ENCODE measurements at regions not wholly inside any gene's neighbourhood (a gene's known extent, or its start where the extent isn't known, plus 50 kb on each side); places are given as distances from the start of the nearest gene placed in this dataset.

- H3K27me3 Mint-ChIP-seq: no peaks in the 10 kb centered on the region
- H3K9me3 Mint-ChIP-seq: peaks cover 7% of the 10 kb centered on the region
- no peak overlapping the region for H3K4me3 Mint-ChIP-seq
- no peak overlapping the region for H3K27ac Mint-ChIP-seq
- no peaks in the 10 kb centered on the region for H3K4me1 Mint-ChIP-seq
- no peaks in the 10 kb centered on the region for H3K36me3 Mint-ChIP-seq
Measured at GRCh38 chr6:147042679-147043078, 161.5 kb upstream of the STXBP5 start.

GRCh38 chr6:147043994-147044477, 160.2 kb upstream of the STXBP5 start:
- H3K9me3 Mint-ChIP-seq: peaks cover 7% of the 10 kb centered on the region
- no peaks in the 10 kb centered on the region for H3K36me3 Mint-ChIP-seq
- no peak overlapping the region for H3K4me3 Mint-ChIP-seq
- H3K4me1 Mint-ChIP-seq: no peaks in the 10 kb centered on the region
- H3K27me3 Mint-ChIP-seq: no peaks in the 10 kb centered on the region
- no peak overlapping the region for H3K27ac Mint-ChIP-seq

- H3K4me1 Mint-ChIP-seq: no peaks in the 10 kb centered on the region
- no peaks in the 10 kb centered on the region for H3K36me3 Mint-ChIP-seq
- H3K27ac Mint-ChIP-seq: no peak overlapping the region
- H3K9me3 Mint-ChIP-seq: peaks cover 7% of the 10 kb centered on the region
- no peaks in the 10 kb centered on the region for H3K27me3 Mint-ChIP-seq
- H3K4me3 Mint-ChIP-seq: no peak overlapping the region
Measured at GRCh38 chr6:147046141-147046877, 157.9 kb upstream of the STXBP5 start.

DNA sequence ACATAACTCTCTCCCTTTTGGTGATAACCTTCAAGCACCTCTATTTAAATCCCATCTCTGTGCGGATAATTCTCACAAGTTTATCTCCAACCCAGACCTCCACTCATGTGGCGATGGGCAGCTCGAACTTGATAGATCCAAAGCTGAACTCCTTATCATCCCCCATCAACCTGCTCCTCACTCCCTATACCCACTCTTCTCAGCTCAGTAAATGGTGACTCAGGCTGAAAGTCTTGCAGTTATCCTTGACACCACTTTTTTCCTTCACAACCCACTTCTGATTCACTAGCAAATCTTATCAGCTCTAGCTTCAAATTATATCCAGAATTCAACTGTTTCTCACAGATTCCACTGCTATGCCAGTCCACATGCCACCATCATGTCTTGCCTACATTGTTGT, 155.3 kb upstream of the STXBP5 start:
- H3K27me3 Mint-ChIP-seq: no peaks in the 10 kb centered on the region
- H3K4me3 Mint-ChIP-seq: no peak overlapping the region
- no peak overlapping the region for H3K27ac Mint-ChIP-seq
- H3K9me3 Mint-ChIP-seq: peaks cover 2% of the 10 kb centered on the region
- H3K4me1 Mint-ChIP-seq: no peaks in the 10 kb centered on the region
- no peaks in the 10 kb centered on the region for H3K36me3 Mint-ChIP-seq

DNA sequence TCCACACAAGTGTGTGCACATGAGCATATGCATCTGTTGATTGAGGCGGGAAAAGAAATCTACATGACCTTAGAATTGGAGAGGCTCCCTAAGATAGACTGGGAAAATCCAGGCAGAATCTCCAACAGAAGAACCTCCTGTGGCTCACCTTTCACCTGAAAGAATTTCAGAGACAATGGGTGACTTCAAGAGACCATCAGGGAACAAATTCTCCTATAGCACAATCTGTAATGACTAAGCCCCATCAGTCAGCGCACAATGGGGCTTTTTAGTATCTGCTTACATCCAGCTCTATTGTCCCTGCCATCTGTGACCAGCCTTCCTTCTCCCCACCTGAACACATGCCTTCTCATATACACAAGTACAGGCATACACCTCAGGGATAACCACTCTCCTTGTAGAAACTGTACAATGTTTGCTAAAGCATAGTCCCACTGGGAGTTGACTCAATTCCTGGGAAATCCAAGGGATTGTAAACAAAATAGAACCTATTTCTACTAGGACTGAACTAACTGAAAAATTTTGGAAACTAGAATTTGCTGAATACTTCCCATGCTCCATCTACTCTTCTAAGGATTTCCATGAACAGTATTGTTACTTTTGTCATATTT, 150.8 kb upstream of the STXBP5 start:
- Mint-ChIP-seq H3K36me3 (no peaks in the 10 kb centered on the region), H3K27me3 (no peaks in the 10 kb centered on the region)

GRCh38 chr6:147054158-147054557, 150.1 kb upstream of the STXBP5 start:
- Mint-ChIP-seq H3K4me1 (no peaks in the 10 kb centered on the region), H3K27me3 (no peaks in the 10 kb centered on the region), H3K9me3 (no peaks in the 10 kb centered on the region), H3K27ac (no peak overlapping the region), H3K36me3 (no peaks in the 10 kb centered on the region), H3K4me3 (no peak overlapping the region)

More for the DNA sequence above, 150.8 kb upstream of the STXBP5 start:
- H3K9me3 Mint-ChIP-seq: no peaks in the 10 kb centered on the region
- no peaks in the 10 kb centered on the region for H3K4me1 Mint-ChIP-seq
- H3K27ac Mint-ChIP-seq: no peak overlapping the region
- H3K4me3 Mint-ChIP-seq: no peak overlapping the region

DNA sequence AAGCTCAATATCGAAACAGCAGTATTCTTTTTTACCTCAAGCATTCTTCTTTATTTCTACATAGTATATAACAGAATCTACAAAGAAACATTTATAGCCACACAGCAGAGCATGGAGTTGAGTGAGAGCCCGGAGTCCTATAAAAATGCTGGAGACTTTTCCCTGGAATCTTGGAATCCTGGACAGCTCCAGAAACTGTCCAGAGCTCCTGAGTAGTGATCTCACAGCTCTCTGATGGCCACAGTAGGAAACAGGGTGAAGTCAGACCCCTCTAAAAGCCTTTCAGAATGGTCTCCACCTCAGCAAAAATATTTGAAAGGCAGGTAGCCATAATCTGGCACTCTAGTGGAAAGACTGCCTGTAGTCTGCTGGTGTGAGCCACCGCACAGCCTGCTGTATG, 149.3 kb upstream of the STXBP5 start:
- H3K4me1 Mint-ChIP-seq: no peaks in the 10 kb centered on the region
- no peaks in the 10 kb centered on the region for H3K27me3 Mint-ChIP-seq
- H3K27ac Mint-ChIP-seq: no peak overlapping the region
- H3K9me3 Mint-ChIP-seq: no peaks in the 10 kb centered on the region
- no peaks in the 10 kb centered on the region for H3K36me3 Mint-ChIP-seq
- H3K4me3 Mint-ChIP-seq: no peak overlapping the region

GRCh38 chr6:147055821-147056392, 148.3 kb upstream of the STXBP5 start:
- no peaks in the 10 kb centered on the region for H3K9me3 Mint-ChIP-seq
- no peak overlapping the region for H3K4me3 Mint-ChIP-seq
- H3K27me3 Mint-ChIP-seq: no peaks in the 10 kb centered on the region
- no peaks in the 10 kb centered on the region for H3K4me1 Mint-ChIP-seq
- H3K36me3 Mint-ChIP-seq: no peaks in the 10 kb centered on the region
- H3K27ac Mint-ChIP-seq: no peak overlapping the region

- no peaks in the 10 kb centered on the region for H3K9me3 Mint-ChIP-seq
- H3K4me3 Mint-ChIP-seq: no peak overlapping the region
- H3K4me1 Mint-ChIP-seq: no peaks in the 10 kb centered on the region
- no peak overlapping the region for H3K27ac Mint-ChIP-seq
- no peaks in the 10 kb centered on the region for H3K36me3 Mint-ChIP-seq
- H3K27me3 Mint-ChIP-seq: no peaks in the 10 kb centered on the region
Measured at GRCh38 chr6:147057188-147057587, 147.0 kb upstream of the STXBP5 start.

- Mint-ChIP-seq H3K27me3 (no peaks in the 10 kb centered on the region), H3K4me3 (no peak overlapping the region), H3K9me3 (no peaks in the 10 kb centered on the region), H3K27ac (no peak overlapping the region), H3K36me3 (no peaks in the 10 kb centered on the region), H3K4me1 (no peaks in the 10 kb centered on the region)
Measured at GRCh38 chr6:147057705-147058342, 146.4 kb upstream of the STXBP5 start.

GRCh38 chr6:147058786-147059385, 145.3 kb upstream of the STXBP5 start:
- Mint-ChIP-seq H3K36me3 (no peaks in the 10 kb centered on the region), H3K4me3 (no peak overlapping the region), H3K27ac (no peak overlapping the region), H3K27me3 (no peaks in the 10 kb centered on the region), H3K4me1 (no peaks in the 10 kb centered on the region), H3K9me3 (no peaks in the 10 kb centered on the region)

- Mint-ChIP-seq H3K4me3 (no peak overlapping the region), H3K27me3 (no peaks in the 10 kb centered on the region), H3K4me1 (peaks cover 6% of the 10 kb centered on the region), H3K36me3 (peaks cover 3% of the 10 kb centered on the region), H3K9me3 (no peaks in the 10 kb centered on the region), H3K27ac (no peak overlapping the region)
Measured at GRCh38 chr6:147060636-147061035, 143.6 kb upstream of the STXBP5 start.

DNA sequence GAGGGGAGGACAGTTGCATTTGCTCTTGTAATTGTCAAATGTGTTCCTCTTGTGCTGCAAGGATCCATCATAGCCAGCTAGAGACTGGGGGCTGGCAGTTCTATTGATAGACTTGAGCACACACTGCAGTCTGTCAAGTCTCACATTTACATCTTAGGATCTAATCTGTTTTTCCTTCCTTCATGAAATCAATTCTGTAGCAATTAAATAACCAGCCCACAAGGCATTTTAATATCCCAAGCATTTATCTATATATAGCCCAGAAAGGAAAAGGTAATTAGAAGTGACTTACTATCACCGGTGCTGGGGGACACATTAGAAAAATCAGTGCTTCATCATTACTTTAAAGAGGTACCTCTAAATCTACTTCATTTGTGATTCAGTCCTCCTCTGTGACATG, 143.0 kb upstream of the STXBP5 start:
- H3K4me1 Mint-ChIP-seq: peaks cover 6% of the 10 kb centered on the region
- H3K9me3 Mint-ChIP-seq: no peaks in the 10 kb centered on the region
- peaks cover 4% of the 10 kb centered on the region for H3K36me3 Mint-ChIP-seq
- no peak overlapping the region for H3K27ac Mint-ChIP-seq
- no peaks in the 10 kb centered on the region for H3K27me3 Mint-ChIP-seq
- no peak overlapping the region for H3K4me3 Mint-ChIP-seq

- no peaks in the 10 kb centered on the region for H3K9me3 Mint-ChIP-seq
- peaks cover 4% of the 10 kb centered on the region for H3K36me3 Mint-ChIP-seq
- H3K4me3 Mint-ChIP-seq: no peak overlapping the region
- no peaks in the 10 kb centered on the region for H3K27me3 Mint-ChIP-seq
- H3K27ac Mint-ChIP-seq: no peak overlapping the region
- peaks cover 6% of the 10 kb centered on the region for H3K4me1 Mint-ChIP-seq
Measured at GRCh38 chr6:147063469-147064031, 140.7 kb upstream of the STXBP5 start.

DNA sequence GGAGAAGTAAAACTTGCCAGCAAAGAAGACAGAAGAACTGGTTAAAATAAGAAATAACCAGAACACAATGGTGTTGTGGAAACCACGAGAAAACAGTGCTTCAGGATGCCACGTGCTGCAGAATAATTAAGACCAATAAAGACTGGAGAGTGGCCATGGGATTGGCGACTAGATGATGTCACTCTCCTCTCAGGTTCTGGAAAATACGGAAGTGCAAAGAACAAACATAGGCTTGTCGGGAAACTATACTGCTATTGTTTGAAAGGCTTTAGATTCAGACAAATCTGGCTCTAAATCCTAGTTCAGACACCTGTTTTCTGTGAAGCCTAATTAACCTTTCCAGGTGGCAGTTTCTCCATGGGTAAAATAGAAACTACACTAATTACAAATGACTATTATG, 138.4 kb upstream of the STXBP5 start:
- Mint-ChIP-seq H3K36me3 (peaks cover 4% of the 10 kb centered on the region), H3K9me3 (no peaks in the 10 kb centered on the region), H3K4me3 (no peak overlapping the region), H3K27ac (no peak overlapping the region), H3K27me3 (no peaks in the 10 kb centered on the region), H3K4me1 (peaks cover 6% of the 10 kb centered on the region)

All from activated naive CD4-positive, alpha-beta T cell treated with anti-CD3 and anti-CD28 coated beads, Interleukin-2, amount 50 U/mL, for 24 hours (primary cell).